GM10266 (cell line): ENCODE measurements at regions not wholly inside any gene's neighbourhood (a gene's known extent, or its start where the extent isn't known, plus 50 kb on each side); places are given as distances from the start of the nearest gene placed in this dataset.

Experiments
- DNase-seq: peaks from one replicate; pipeline ENCODE4 v3.0.0; 2012; ENCODE audit errors: extremely low spot score
- CTCF ChIP-seq: IDR thresholded peaks from 2 replicates; pipeline ENCODE4 v1.5.1; 2012; ENCODE audit warnings: mild to moderate bottlenecking, low read depth; ENCODE audit not compliant: control insufficient read depth, insufficient read depth; ENCODE audit errors: missing control alignments

- TF ChIP-seq CTCF, result no peak
- no peak for DNase-seq
These were observed 488.1 kb upstream of the CDH5 start for GRCh38 chr16:65878347-65878746.

- TF ChIP-seq CTCF, result no peak
- DNase-seq, result no peak
These were observed 489.9 kb upstream of the CDH5 start for GRCh38 chr16:65876624-65877023.

- no peak for TF ChIP-seq CTCF
- no peak for DNase-seq
These were observed 490.5 kb upstream of the CDH5 start for GRCh38 chr16:65876056-65876408.

GRCh38 chr16:65875381-65876055 lies 491.0 kb upstream of the CDH5 start:
- DNase-seq, result no peak
- no peak for TF ChIP-seq CTCF

GRCh38 chr16:65869261-65869660 lies 497.2 kb upstream of the CDH5 start:
- no peak for DNase-seq
- no peak for TF ChIP-seq CTCF

- TF ChIP-seq CTCF, result no peak
- DNase-seq, result no peak
These were observed 499.1 kb upstream of the CDH5 start for GRCh38 chr16:65867276-65867960.

GRCh38 chr16:65863236-65863635 lies 503.3 kb upstream of the CDH5 start:
- TF ChIP-seq CTCF, result no peak
- DNase-seq, result no peak
